ENCODE measurements at regions not wholly inside any gene's neighbourhood (a gene's known extent, or its start where the extent isn't known, plus 50 kb on each side); places are given as distances from the start of the nearest gene placed in this dataset.

GRCh38 chr5:125464847-125465432, 718.5 kb upstream of the ZNF608 start:
- intact Hi-C loops (cut with micrococcal nuclease): no loop called here
- Mint-ChIP-seq H3K27me3 (ENCODE audit: low read depth in 2 of 2) (no peaks in the 10 kb centered on the region), H3K4me1 (no peaks in the 10 kb centered on the region), H3K9me3 (peaks cover 0 to 3% of the 10 kb centered on the region in 2 donors), H3K4me3 (no peak overlapping the region), H3K27ac (no peak overlapping the region), H3K36me3 (no peaks in the 10 kb centered on the region)
- Histone ChIP-seq H3K36me3 (ENCODE audit: control insufficient read depth, insufficient read depth, low read length) (no peaks in the 10 kb centered on the region), H3K4me1 (ENCODE audit: control insufficient read depth, insufficient read depth, low read length) (no peaks in the 10 kb centered on the region), H3K4me3 (ENCODE audit: low read length) (no peak overlapping the region), H3K27ac (ENCODE audit: low read length) (no peak overlapping the region), H3K9me3 (ENCODE audit: control insufficient read depth, insufficient read depth, low read length) (no peaks in the 10 kb centered on the region), H3K27me3 (ENCODE audit: control insufficient read depth, insufficient read depth, low read length) (no peaks in the 10 kb centered on the region)
- DNase-seq (no peak), ATAC-seq (no peak)
- 88% methylated on average over 2 of the region's 5 CpGs for WGBS (ENCODE audit: insufficient coverage)
- no peak for TF ChIP-seq CTCF (IDR thresholded peaks at IDR 0.05)

- intact Hi-C loops (cut with micrococcal nuclease): no loop called here
These were observed 719.3 kb upstream of the ZNF608 start for GRCh38 chr5:125465703-125466102.

DNA sequence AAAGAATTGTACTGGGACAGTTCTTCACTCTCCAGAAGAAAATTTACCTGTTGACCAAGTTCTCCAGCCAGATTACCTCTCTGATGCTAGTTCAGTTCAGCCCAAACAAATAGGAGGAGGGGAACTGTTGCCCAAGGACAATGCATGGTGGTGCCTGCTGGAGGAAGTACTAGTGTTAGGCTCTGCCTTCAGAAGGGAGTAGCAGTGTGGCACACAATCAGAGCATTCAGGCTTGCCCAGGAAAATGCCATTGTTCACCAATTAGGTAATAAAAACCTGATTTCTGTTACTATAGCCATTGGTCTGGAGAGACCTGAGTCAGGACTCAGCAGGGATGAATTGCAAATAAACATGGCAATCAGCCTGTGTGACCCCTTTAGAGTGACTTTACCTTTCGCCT, 720.8 kb upstream of the ZNF608 start:
- H3K9me3 Mint-ChIP-seq: peaks cover 0 to 3% of the 10 kb centered on the region in 2 donors
- H3K27ac ChIP-seq (ENCODE audit: low read length): no peak overlapping the region
- H3K9me3 ChIP-seq (ENCODE audit: control insufficient read depth, insufficient read depth, low read length): no peaks in the 10 kb centered on the region
- H3K27ac Mint-ChIP-seq: no peak overlapping the region
- no peaks in the 10 kb centered on the region for H3K36me3 ChIP-seq (ENCODE audit: control insufficient read depth, insufficient read depth, low read length)
- H3K27me3 Mint-ChIP-seq (ENCODE audit: low read depth in 2 of 2): peaks cover 0 to under 1% of the 10 kb centered on the region in 2 donors
- H3K4me3 ChIP-seq (ENCODE audit: low read length): no peak overlapping the region
- no peaks in the 10 kb centered on the region for H3K4me1 ChIP-seq (ENCODE audit: control insufficient read depth, insufficient read depth, low read length)
- ATAC-seq (no peak), DNase-seq (no peak)
- intact Hi-C loops (cut with micrococcal nuclease): no loop called here
- no peaks in the 10 kb centered on the region for H3K27me3 ChIP-seq (ENCODE audit: control insufficient read depth, insufficient read depth, low read length)
- TF ChIP-seq CTCF (IDR thresholded peaks at IDR 0.05): no peak
- H3K36me3 Mint-ChIP-seq: no peaks in the 10 kb centered on the region
- H3K4me1 Mint-ChIP-seq: no peaks in the 10 kb centered on the region
- 83% methylated on average over 1 of the region's 1 CpG for WGBS (ENCODE audit: insufficient coverage)
- no peak overlapping the region for H3K4me3 Mint-ChIP-seq

More at GRCh38 chr5:125465703-125466102, 719.3 kb upstream of the ZNF608 start:
- Mint-ChIP-seq H3K9me3 (peaks cover 0 to 3% of the 10 kb centered on the region in 2 donors), H3K36me3 (no peaks in the 10 kb centered on the region), H3K4me1 (no peaks in the 10 kb centered on the region), H3K27ac (no peak overlapping the region), H3K27me3 (ENCODE audit: low read depth in 2 of 2) (no peaks in the 10 kb centered on the region), H3K4me3 (no peak overlapping the region)
- ATAC-seq: no peak
- H3K27ac ChIP-seq (ENCODE audit: low read length): no peak overlapping the region
- no peaks in the 10 kb centered on the region for H3K9me3 ChIP-seq (ENCODE audit: control insufficient read depth, insufficient read depth, low read length)
- no peaks in the 10 kb centered on the region for H3K36me3 ChIP-seq (ENCODE audit: control insufficient read depth, insufficient read depth, low read length)
- 91% methylated on average over 2 of the region's 2 CpGs for WGBS (ENCODE audit: insufficient coverage)
- no peaks in the 10 kb centered on the region for H3K4me1 ChIP-seq (ENCODE audit: control insufficient read depth, insufficient read depth, low read length)
- no peak overlapping the region for H3K4me3 ChIP-seq (ENCODE audit: low read length)
- TF ChIP-seq CTCF (IDR thresholded peaks at IDR 0.05): no peak
- DNase-seq: no peak
- H3K27me3 ChIP-seq (ENCODE audit: control insufficient read depth, insufficient read depth, low read length): no peaks in the 10 kb centered on the region

DNA sequence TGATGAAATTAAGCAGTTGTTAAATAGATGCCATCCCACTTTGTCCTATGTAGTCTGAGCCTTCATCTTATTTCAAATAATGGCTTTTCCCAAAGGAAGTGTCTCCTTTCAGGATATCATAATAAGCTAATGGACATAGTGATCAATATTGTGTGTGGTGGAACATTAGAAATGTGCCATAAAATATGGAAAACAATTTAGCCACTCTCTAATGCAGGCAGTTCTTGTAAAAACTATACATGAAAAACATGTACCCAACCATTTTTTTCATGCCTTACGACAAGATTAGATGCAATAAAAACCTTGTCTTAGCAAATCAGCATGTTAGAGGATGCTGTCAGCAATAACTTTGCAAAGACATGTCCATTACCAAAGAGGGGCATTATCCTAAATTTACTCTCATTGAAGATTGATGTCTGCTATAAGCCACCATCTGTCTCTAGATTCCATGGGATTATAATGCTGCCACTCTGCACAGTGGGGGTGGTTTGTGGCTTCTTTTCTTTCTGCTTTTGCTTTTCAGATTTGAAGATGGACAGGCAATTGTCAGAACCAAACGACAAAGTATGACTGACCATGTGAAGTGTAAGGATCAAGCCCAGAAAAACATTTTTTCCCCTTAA, 724.0 kb upstream of the ZNF608 start:
- H3K4me1 Mint-ChIP-seq: no peaks in the 10 kb centered on the region
- ATAC-seq (no peak), DNase-seq (no peak)
- peaks cover 0 to 2% of the 10 kb centered on the region in 2 donors for H3K9me3 Mint-ChIP-seq
- no peaks in the 10 kb centered on the region for H3K9me3 ChIP-seq (ENCODE audit: control insufficient read depth, insufficient read depth, low read length)
- no peak overlapping the region for H3K4me3 Mint-ChIP-seq
- no peak overlapping the region for H3K27ac Mint-ChIP-seq
- H3K27me3 Mint-ChIP-seq (ENCODE audit: low read depth in 2 of 2): peaks cover 3 to 7% of the 10 kb centered on the region in 2 donors
- H3K27ac ChIP-seq (ENCODE audit: low read length): no peak overlapping the region
- no peaks in the 10 kb centered on the region for H3K4me1 ChIP-seq (ENCODE audit: control insufficient read depth, insufficient read depth, low read length)
- H3K4me3 ChIP-seq (ENCODE audit: low read length): no peak overlapping the region
- H3K27me3 ChIP-seq (ENCODE audit: control insufficient read depth, insufficient read depth, low read length): no peaks in the 10 kb centered on the region
- no peaks in the 10 kb centered on the region for H3K36me3 Mint-ChIP-seq
- TF ChIP-seq CTCF (IDR thresholded peaks at IDR 0.05): no peak
- intact Hi-C loops (cut with micrococcal nuclease): no loop called here
- no peaks in the 10 kb centered on the region for H3K36me3 ChIP-seq (ENCODE audit: control insufficient read depth, insufficient read depth, low read length)
- 69% methylated on average over 2 of the region's 2 CpGs for WGBS (ENCODE audit: insufficient coverage)

All from natural killer cell (primary cell).